CD14-positive monocyte (primary cell): ENCODE measurements at regions not wholly inside any gene's neighbourhood (a gene's known extent, or its start where the extent isn't known, plus 50 kb on each side); places are given as distances from the start of the nearest gene placed in this dataset.

Experiments used
- DNase-seq, 3 donors: peaks; one replicate each; pipeline ENCODE4 v3.0.0-alpha.2; 2011 to 2022
- H2AFZ ChIP-seq: 2 replicates; pipeline ENCODE4 v1.6.0; 2012; ENCODE audit warnings: mild to moderate bottlenecking, low read depth, low read length, inconsistent platforms; ENCODE audit not compliant: insufficient read depth, poor library complexity, severe bottlenecking
- H3K27ac ChIP-seq, 2 donors: 1 replicate in 1 of 2; 2 replicates in 1 of 2; pipeline ENCODE4 v1.5.1; 2012 to 2013; ENCODE audit warnings: low read length in 2 of 2, control low read depth in 1 of 2, inconsistent platforms in 1 of 2, low read depth in 1 of 2, mild to moderate bottlenecking in 1 of 2
- H3K27me3 ChIP-seq, 2 donors: one replicate each; pipeline versions ENCODE4 v1.6.0 to v1.6.1; 2011 to 2013; ENCODE audit warnings: low read length in 2 of 2; ENCODE audit not compliant: control insufficient read depth in 2 of 2, insufficient read depth in 2 of 2
- H3K36me3 ChIP-seq, 2 donors: replicated peaks in 1 of 2; 1 replicate in 1 of 2; 2 replicates in 1 of 2; pipeline versions ENCODE4 v1.5.1 to v1.6.1; 2012 to 2013; ENCODE audit warnings: low read length in 2 of 2, control low read depth in 1 of 2, inconsistent platforms in 1 of 2, mild to moderate bottlenecking in 1 of 2; ENCODE audit not compliant: insufficient read depth in 2 of 2, control insufficient read depth in 1 of 2
- H3K4me1 ChIP-seq, 2 donors: 1 replicate in 1 of 2; 2 replicates in 1 of 2; pipeline versions ENCODE4 v1.5.1 to v1.6.1; 2012 to 2013; ENCODE audit warnings: low read length in 2 of 2, control low read depth in 1 of 2, inconsistent platforms in 1 of 2, mild to moderate bottlenecking in 1 of 2, moderate library complexity in 1 of 2; ENCODE audit not compliant: insufficient read depth in 2 of 2, control insufficient read depth in 1 of 2
- H3K4me2 ChIP-seq: replicated peaks from 2 replicates; pipeline ENCODE3; 2012; ENCODE audit warnings: low read length, moderate library complexity, mild to moderate bottlenecking; ENCODE audit not compliant: poor library complexity, severe bottlenecking; ENCODE audit errors: extremely low read depth
- H3K4me3 ChIP-seq, 3 experiments: fragments of 200-600 bp in 1 of 3; sonication (generic) in 1 of 3; replicated peaks in 1 of 3; 1 replicate in 2 of 3; 2 replicates in 1 of 3; pipeline ENCODE4 v1.5.1; 2011 to 2013; ENCODE audit warnings: low read length in 3 of 3, mild to moderate bottlenecking in 3 of 3, control low read depth in 2 of 3, low read depth in 2 of 3, inconsistent platforms in 1 of 3, moderate library complexity in 1 of 3
- H3K79me2 ChIP-seq: 2 replicates; pipeline ENCODE4 v1.6.0; 2012; ENCODE audit warnings: mild to moderate bottlenecking, control low read depth, inconsistent platforms, low read length, moderate library complexity; ENCODE audit not compliant: insufficient read depth
- H3K9ac ChIP-seq: 2 replicates; pipeline ENCODE4 v1.6.0; 2017; ENCODE audit warnings: low read length, mild to moderate bottlenecking; ENCODE audit not compliant: insufficient read depth, poor library complexity, severe bottlenecking
- H3K9me3 ChIP-seq, 2 donors: replicated peaks in 1 of 2; 1 replicate in 1 of 2; 2 replicates in 1 of 2; pipeline versions ENCODE4 v1.5.1 to v1.6.1; 2012 to 2013; ENCODE audit warnings: low read length in 2 of 2, control low read depth in 1 of 2; ENCODE audit not compliant: control insufficient read depth in 1 of 2, insufficient read depth in 1 of 2
- H4K20me1 ChIP-seq: 2 replicates; pipeline ENCODE4 v1.6.0; 2012; ENCODE audit warnings: mild to moderate bottlenecking, low read length, control low read depth, moderate library complexity; ENCODE audit not compliant: insufficient read depth
- H3K27ac Mint-ChIP-seq, 7 donors: one replicate each; pipeline ENCODE4 v1.8.0; 2020; ENCODE audit warnings: mild to moderate bottlenecking in 7 of 7, mixed read lengths in 7 of 7, moderate library complexity in 6 of 7, inconsistent platforms in 2 of 7
- H3K27me3 Mint-ChIP-seq, 3 donors: one replicate each; pipeline ENCODE4 v1.8.0; 2021 to 2022; ENCODE audit warnings: low read depth in 3 of 3, mild to moderate bottlenecking in 3 of 3, mixed read lengths in 3 of 3, moderate library complexity in 3 of 3, inconsistent platforms in 1 of 3
- H3K36me3 Mint-ChIP-seq, 2 donors: one replicate each; pipeline ENCODE4 v1.8.0; 2020; ENCODE audit warnings: mixed read lengths in 2 of 2, inconsistent platforms in 1 of 2, mild to moderate bottlenecking in 1 of 2
- H3K4me1 Mint-ChIP-seq: one replicate; pipeline ENCODE4 v1.8.0; 2020; ENCODE audit warnings: mild to moderate bottlenecking, mixed read lengths
- H3K4me3 Mint-ChIP-seq, 2 donors: one replicate each; pipeline ENCODE4 v1.8.0; 2020; ENCODE audit warnings: mild to moderate bottlenecking in 2 of 2, mixed read lengths in 2 of 2, moderate library complexity in 1 of 2
- H3K9me3 Mint-ChIP-seq, 7 donors: one replicate each; pipeline ENCODE4 v1.8.0; 2020 to 2022; ENCODE audit warnings: mixed read lengths in 7 of 7, mild to moderate bottlenecking in 6 of 7, moderate library complexity in 6 of 7, inconsistent platforms in 2 of 7
- CTCF ChIP-seq: fragments of 200-600 bp; IDR thresholded peaks from one replicate; pipeline ENCODE4 v1.8.0; 2022; ENCODE audit warnings: antibody characterized with exemption, mild to moderate bottlenecking
- WGBS: methylation state at CpG from one replicate; pipeline ENCODE4 v1.1.5; 2013; ENCODE audit warnings: missing lambda C conversion rate; ENCODE audit not compliant: insufficient coverage; 5-methylcytosine and 5-hydroxymethylcytosine counted together
- intact Hi-C, 2 donors: fragments of 100-400 bp; cut with micrococcal nuclease; formaldehyde crosslinking; loops; one replicate each; pipeline versions ENCODE4 v1.15.0 to v1.15.1; 2023

- H3K9me3 ChIP-seq, result no peaks in the 10 kb centered on the region
- H3K9ac ChIP-seq, result no peak overlapping the region
- Mint-ChIP-seq H3K4me3 (no peak overlapping the region), H3K27me3 (no peaks in the 10 kb centered on the region), H3K36me3 (no peaks in the 10 kb centered on the region), H3K27ac (no peak overlapping the region), H3K4me1 (no peaks in the 10 kb centered on the region), H3K9me3 (no peaks in the 10 kb centered on the region)
- no peaks in the 10 kb centered on the region for H3K27me3 ChIP-seq
- H3K27ac ChIP-seq, result no peak overlapping the region
- H3K4me3 ChIP-seq, result no peak overlapping the region
- no peaks in the 10 kb centered on the region for H3K4me1 ChIP-seq
- intact Hi-C loops, result no loop called here
- TF ChIP-seq CTCF, result no peak
- no peaks in the 10 kb centered on the region for H4K20me1 ChIP-seq
- H3K79me2 ChIP-seq, result no peaks in the 10 kb centered on the region
- H2AFZ ChIP-seq, result no peak overlapping the region
- no peak overlapping the region for H3K4me2 ChIP-seq
- H3K36me3 ChIP-seq, result no peaks in the 10 kb centered on the region
- no peak for DNase-seq
- 87% methylated on average over 4 of the region's 8 CpGs for WGBS
Observed at GRCh38 chr3:182238126-182238525, 526.4 kb downstream of the SOX2 start.

GRCh38 chr3:182239316-182239715 lies 527.6 kb downstream of the SOX2 start:
- H3K4me3 ChIP-seq, result no peak overlapping the region
- no peak for TF ChIP-seq CTCF
- H3K9ac ChIP-seq, result no peak overlapping the region
- H3K27ac ChIP-seq, result no peak overlapping the region
- no CpG with 5 or more reads among the region's 2 CpGs for WGBS
- no peak overlapping the region for H2AFZ ChIP-seq
- H3K4me2 ChIP-seq, result no peak overlapping the region
- Mint-ChIP-seq H3K27ac (no peak overlapping the region), H3K9me3 (no peaks in the 10 kb centered on the region), H3K4me1 (no peaks in the 10 kb centered on the region), H3K4me3 (no peak overlapping the region), H3K27me3 (no peaks in the 10 kb centered on the region), H3K36me3 (no peaks in the 10 kb centered on the region)
- DNase-seq, result no peak
- no peaks in the 10 kb centered on the region for H4K20me1 ChIP-seq
- no peaks in the 10 kb centered on the region for H3K36me3 ChIP-seq
- no peaks in the 10 kb centered on the region for H3K9me3 ChIP-seq
- no peaks in the 10 kb centered on the region for H3K4me1 ChIP-seq
- H3K27me3 ChIP-seq, result no peaks in the 10 kb centered on the region
- H3K79me2 ChIP-seq, result no peaks in the 10 kb centered on the region
- intact Hi-C loops, result no loop called here
